ENCODE measurements at regions not wholly inside any gene's neighbourhood (a gene's known extent, or its start where the extent isn't known, plus 50 kb on each side); places are given as distances from the start of the nearest gene placed in this dataset.

- Histone ChIP-seq H2AFZ (ENCODE audit: low read depth, low read length) (no peak overlapping the region), H3K27ac (ENCODE audit: extremely low read depth, low read depth, low read length) (no peak overlapping the region), H3K4me2 (ENCODE audit: insufficient read depth, low read length) (no peak overlapping the region), H3K9me3 (replicated peaks; ENCODE audit: control insufficient read depth, insufficient read depth, low read depth, low read length) (no peaks in the 10 kb centered on the region), H3K4me1 (replicated peaks in 1 of 2; ENCODE audit: control insufficient read depth in 2 of 2, insufficient read depth in 2 of 2, low read length in 2 of 2) (peaks cover 0 to 20% of the 10 kb centered on the region in 2 experiments; a peak in 3 of 5 replicates), H3K4me3 (no peak overlapping the region), H3K9me1 (ENCODE audit: control insufficient read depth, insufficient read depth, low read length) (no peaks in the 10 kb centered on the region), H3K27me3 (ENCODE audit: control insufficient read depth in 2 of 2, insufficient read depth in 2 of 2, low read length in 2 of 2) (peaks cover 0 to 2% of the 10 kb centered on the region in 2 experiments; a peak in 1 of 5 replicates), H3K79me2 (ENCODE audit: control insufficient read depth, insufficient read depth, low read length) (no peaks in the 10 kb centered on the region), H3K36me3 (ENCODE audit: control insufficient read depth, insufficient read depth, low read length) (no peaks in the 10 kb centered on the region), H4K20me1 (replicated peaks; ENCODE audit: control insufficient read depth, insufficient read depth, low read length) (no peaks in the 10 kb centered on the region), H3K9ac (ENCODE audit: insufficient read depth in 1 of 2, low read depth in 2 of 2, low read length in 2 of 2) (no peak overlapping the region)
- no TSS peak for BruUV-seq (replicated peaks)
- ChIA-PET POLR2A (interaction anchor here (0.6 to 1.4 kb wide), 4 partner anchors 9 to 214 kb away, joined by 3 to 5 read pairs (median 4); no protein-coding TSS in a partner anchor), CTCF (ENCODE audit: low intra/inter-chr PET ratio) (no interaction called here)
- WGBS (ENCODE audit: insufficient coverage, low coverage, missing lambda C conversion rate): 47% methylated on average over 1 of the region's 1 CpG
- FAIRE-seq (no peak), ATAC-seq (no peak), DNase-seq (ENCODE audit: extremely low read depth in 1 of 4, low spot score in 3 of 4) (no peak)
- in situ Hi-C loops (cut with MboI): no loop called here
- intact Hi-C loops (cut with micrococcal nuclease): no loop called here
- TF ChIP-seq NR1H2 (CRISPR knock-in tag; IDR thresholded peaks at IDR 0.05): no peak
These were observed 105.2 kb upstream of the ZNF648 start for GRCh38 chr1:182166750-182167149.

GRCh38 chr1:182166321-182166720, 104.8 kb upstream of the ZNF648 start:
- H3K4me2 ChIP-seq (ENCODE audit: insufficient read depth, low read length): no peak overlapping the region
- H2AFZ ChIP-seq (ENCODE audit: low read depth, low read length): no peak overlapping the region
- no peak overlapping the region for H3K27ac ChIP-seq (ENCODE audit: extremely low read depth, low read depth, low read length)
- H4K20me1 ChIP-seq (replicated peaks; ENCODE audit: control insufficient read depth, insufficient read depth, low read length): no peaks in the 10 kb centered on the region
- TF ChIP-seq NCOR1 (IDR thresholded peaks at IDR 0.05) (no peak), ELK3 (CRISPR knock-in tag; IDR thresholded peaks at IDR 0.05) (no peak), ZNF644 (tag; IDR thresholded peaks at IDR 0.05; ENCODE audit: low read depth) (no peak), NFE2 (IDR thresholded peaks at IDR 0.05; ENCODE audit: low read depth) (0 out of 2 replicates have a peak, but pooled peaks have one; percentile 47), POLR3A (IDR thresholded peaks at IDR 0.05; ENCODE audit: borderline replicate concordance, extremely low read depth, insufficient read depth, insufficient read length) (no peak), BRD4 (IDR thresholded peaks at IDR 0.05) (no peak), TAF1 (IDR thresholded peaks at IDR 0.05; ENCODE audit: control insufficient read depth, extremely low read depth, insufficient read depth, low read length, severe bottlenecking) (no peak), HCFC1 (IDR thresholded peaks at IDR 0.05; ENCODE audit: low read depth, low read length) (no peak), MLLT1 (IDR thresholded peaks at IDR 0.05) (no peak)
- CTCF ChIA-PET (ENCODE audit: low intra/inter-chr PET ratio): no interaction called here
- H3K4me1 ChIP-seq (replicated peaks in 1 of 2; ENCODE audit: control insufficient read depth in 2 of 2, insufficient read depth in 2 of 2, low read length in 2 of 2): peaks cover 0 to 16% of the 10 kb centered on the region in 2 experiments; a peak in 3 of 5 replicates
- intact Hi-C loops (cut with micrococcal nuclease) (no loop called here), in situ Hi-C loops (cut with MboI) (no loop called here)
- no TSS peak for BruUV-seq (replicated peaks)
- no peaks in the 10 kb centered on the region for H3K9me1 ChIP-seq (ENCODE audit: control insufficient read depth, insufficient read depth, low read length)
- WGBS (ENCODE audit: insufficient coverage, low coverage, missing lambda C conversion rate): 20% methylated on average over 5 of the region's 5 CpGs
- no peaks in the 10 kb centered on the region for H3K79me2 ChIP-seq (ENCODE audit: control insufficient read depth, insufficient read depth, low read length)
- no peaks in the 10 kb centered on the region for H3K36me3 ChIP-seq (ENCODE audit: control insufficient read depth, insufficient read depth, low read length)
- no peak overlapping the region for H3K4me3 ChIP-seq
- POLR2A ChIA-PET: interaction anchor here (0.7 to 1.1 kb wide), 4 partner anchors 9 to 31 kb away, joined by 3 to 5 read pairs (median 4); no protein-coding TSS in a partner anchor
- FAIRE-seq: no peak
- no peak overlapping the region for H3K9ac ChIP-seq (ENCODE audit: insufficient read depth in 1 of 2, low read depth in 2 of 2, low read length in 2 of 2)
- no peaks in the 10 kb centered on the region for H3K9me3 ChIP-seq (replicated peaks; ENCODE audit: control insufficient read depth, insufficient read depth, low read depth, low read length)
- no peak for DNase-seq (ENCODE audit: extremely low read depth in 1 of 4, low spot score in 3 of 4)
- no peak for ATAC-seq
- peaks cover 0 to 2% of the 10 kb centered on the region in 2 experiments; a peak in 1 of 5 replicates for H3K27me3 ChIP-seq (ENCODE audit: control insufficient read depth in 2 of 2, insufficient read depth in 2 of 2, low read length in 2 of 2)

Measured in K562 (cell line).